ENCODE measurements at regions not wholly inside any gene's neighbourhood (a gene's known extent, or its start where the extent isn't known, plus 50 kb on each side); places are given as distances from the start of the nearest gene placed in this dataset.

GRCh38 chr3:147846293-147846692 lies 437.1 kb downstream of the ZIC1 start:
- Histone ChIP-seq H3K9me3 (ENCODE audit: control insufficient read depth in 1 of 2, insufficient read depth in 1 of 2, low read length in 2 of 2) (peaks cover 0 to 4% of the 10 kb centered on the region in 2 experiments), H3K4me3 (ENCODE audit: low read length) (no peak overlapping the region), H3K27me3 (ENCODE audit: control insufficient read depth in 1 of 2, insufficient read depth in 2 of 2, low read length in 2 of 2) (no peaks in the 10 kb centered on the region), H3K4me1 (ENCODE audit: insufficient read depth, low read length) (no peaks in the 10 kb centered on the region), H3K36me3 (ENCODE audit: insufficient read depth, low read length) (no peaks in the 10 kb centered on the region), H3K27ac (ENCODE audit: low read depth in 1 of 2, low read length in 2 of 2) (no peak overlapping the region)
- POLR2A ChIA-PET = no interaction called here
- Mint-ChIP-seq H3K9me3 (peaks cover 2% of the 10 kb centered on the region), H3K4me3 (no peak overlapping the region), H3K27ac (no peak overlapping the region), H3K4me1 (ENCODE audit: low read depth) (no peaks in the 10 kb centered on the region), H3K27me3 (no peaks in the 10 kb centered on the region), H3K36me3 (ENCODE audit: low read depth) (no peaks in the 10 kb centered on the region)
- CTCF ChIA-PET = no interaction called here
- no peak for DNase-seq
- no peak for ATAC-seq (ENCODE audit: poor library complexity)
- no peak for TF ChIP-seq CTCF (IDR thresholded peaks at IDR 0.05)
- intact Hi-C loops (cut with DNase I, micrococcal nuclease) = no loop called here

- H3K36me3 Mint-ChIP-seq (ENCODE audit: low read depth) = no peaks in the 10 kb centered on the region
- no peak for TF ChIP-seq CTCF (IDR thresholded peaks at IDR 0.05)
- no peak overlapping the region for H3K27ac Mint-ChIP-seq
- H3K27me3 Mint-ChIP-seq = no peaks in the 10 kb centered on the region
- H3K36me3 ChIP-seq (ENCODE audit: insufficient read depth, low read length) = no peaks in the 10 kb centered on the region
- peaks cover 4% of the 10 kb centered on the region for H3K9me3 Mint-ChIP-seq
- no peak overlapping the region for H3K4me3 Mint-ChIP-seq
- no peak overlapping the region for H3K27ac ChIP-seq (ENCODE audit: low read depth in 1 of 2, low read length in 2 of 2)
- intact Hi-C loops (cut with DNase I, micrococcal nuclease) = no loop called here
- no peaks in the 10 kb centered on the region for H3K4me1 ChIP-seq (ENCODE audit: insufficient read depth, low read length)
- H3K4me3 ChIP-seq (ENCODE audit: low read length) = no peak overlapping the region
- DNase-seq = no peak
- H3K4me1 Mint-ChIP-seq (ENCODE audit: low read depth) = no peaks in the 10 kb centered on the region
- POLR2A ChIA-PET = no interaction called here
- no peak for ATAC-seq (ENCODE audit: poor library complexity)
- CTCF ChIA-PET = no interaction called here
- H3K9me3 ChIP-seq (ENCODE audit: control insufficient read depth in 1 of 2, insufficient read depth in 1 of 2, low read length in 2 of 2) = peaks cover 0 to 4% of the 10 kb centered on the region in 2 experiments
- no peaks in the 10 kb centered on the region for H3K27me3 ChIP-seq (ENCODE audit: control insufficient read depth in 1 of 2, insufficient read depth in 2 of 2, low read length in 2 of 2)
Observed at GRCh38 chr3:147846854-147847478, 437.8 kb downstream of the ZIC1 start.

- no peak overlapping the region for H3K4me3 Mint-ChIP-seq
- ChIA-PET CTCF (no interaction called here), POLR2A (no interaction called here)
- DNase-seq (no peak), ATAC-seq (ENCODE audit: poor library complexity) (no peak)
- Histone ChIP-seq H3K4me3 (ENCODE audit: low read length) (no peak overlapping the region), H3K4me1 (ENCODE audit: insufficient read depth, low read length) (no peaks in the 10 kb centered on the region), H3K27me3 (ENCODE audit: control insufficient read depth in 1 of 2, insufficient read depth in 2 of 2, low read length in 2 of 2) (no peaks in the 10 kb centered on the region), H3K9me3 (ENCODE audit: control insufficient read depth in 1 of 2, insufficient read depth in 1 of 2, low read length in 2 of 2) (peaks cover 0 to 4% of the 10 kb centered on the region in 2 experiments), H3K36me3 (ENCODE audit: insufficient read depth, low read length) (no peaks in the 10 kb centered on the region), H3K27ac (ENCODE audit: low read depth in 1 of 2, low read length in 2 of 2) (no peak overlapping the region)
- intact Hi-C loops (cut with DNase I, micrococcal nuclease) = no loop called here
- H3K4me1 Mint-ChIP-seq (ENCODE audit: low read depth) = no peaks in the 10 kb centered on the region
- no peaks in the 10 kb centered on the region for H3K27me3 Mint-ChIP-seq
- peaks cover 8% of the 10 kb centered on the region for H3K9me3 Mint-ChIP-seq
- no peak for TF ChIP-seq CTCF (IDR thresholded peaks at IDR 0.05)
- no peaks in the 10 kb centered on the region for H3K36me3 Mint-ChIP-seq (ENCODE audit: low read depth)
- H3K27ac Mint-ChIP-seq = no peak overlapping the region
Observed at GRCh38 chr3:147851062-147851461, 441.9 kb downstream of the ZIC1 start.

All from CD4-positive, alpha-beta T cell (primary cell).